Muscle of back (tissue), 3 donors: ENCODE measurements at regions not wholly inside any gene's neighbourhood (a gene's known extent, or its start where the extent isn't known, plus 50 kb on each side); places are given as distances from the start of the nearest gene placed in this dataset.

Source experiments
- DNase-seq, 3 donors: peaks; one replicate each; pipeline versions ENCODE4 v3.0.0 to v3.0.0-alpha.2; 2013

DNA sequence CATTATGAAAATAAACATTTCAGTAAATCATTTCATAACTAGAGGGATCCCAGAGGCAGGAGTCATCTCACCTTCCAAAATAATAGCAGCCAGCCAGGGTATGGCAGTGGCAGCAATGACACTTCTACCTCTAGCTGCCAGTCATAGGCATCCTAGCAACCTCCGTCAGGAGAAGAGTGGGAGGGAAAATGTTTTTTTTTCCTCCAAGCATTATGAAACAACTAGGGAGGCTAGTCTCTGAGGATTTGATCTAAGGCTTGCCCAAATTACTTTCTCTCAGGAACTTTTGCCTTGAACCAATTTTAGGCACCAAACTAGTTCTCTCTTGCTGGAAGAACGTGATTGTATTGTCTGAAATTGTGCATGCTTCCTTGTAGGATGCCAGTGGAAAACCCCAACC lies 208.7 kb upstream of the PREP start:
- no peak for DNase-seq

DNA sequence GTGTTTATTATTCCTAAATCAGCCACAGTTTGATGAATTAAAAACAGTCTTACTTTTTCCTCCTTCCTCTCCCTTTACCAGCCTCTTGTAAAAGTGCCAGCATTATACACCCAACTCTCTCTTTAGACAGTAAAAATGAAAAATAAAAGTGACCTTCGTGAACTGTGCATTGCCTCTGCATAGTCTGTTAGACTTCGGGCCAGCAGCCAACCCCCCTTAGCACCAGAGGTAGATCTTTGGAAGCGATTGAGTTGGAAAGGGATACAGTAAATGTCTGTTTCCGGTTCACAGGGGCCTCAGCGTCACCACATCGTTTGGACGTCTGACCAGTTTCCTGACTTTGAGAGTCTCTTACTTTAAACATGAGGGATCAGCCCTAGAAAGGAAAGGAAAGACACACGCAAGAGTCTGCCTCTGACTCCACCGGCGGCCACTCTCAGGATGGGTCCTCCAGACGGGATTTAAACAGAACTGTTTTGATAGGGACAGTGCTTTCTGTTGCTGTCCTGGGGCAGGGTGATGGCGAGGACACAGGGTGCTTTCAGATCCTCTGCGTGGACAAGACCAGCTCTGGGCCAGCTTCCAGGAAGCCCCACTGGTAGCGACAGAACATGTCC lies 206.6 kb upstream of the PREP start:
- no peak for DNase-seq

DNA sequence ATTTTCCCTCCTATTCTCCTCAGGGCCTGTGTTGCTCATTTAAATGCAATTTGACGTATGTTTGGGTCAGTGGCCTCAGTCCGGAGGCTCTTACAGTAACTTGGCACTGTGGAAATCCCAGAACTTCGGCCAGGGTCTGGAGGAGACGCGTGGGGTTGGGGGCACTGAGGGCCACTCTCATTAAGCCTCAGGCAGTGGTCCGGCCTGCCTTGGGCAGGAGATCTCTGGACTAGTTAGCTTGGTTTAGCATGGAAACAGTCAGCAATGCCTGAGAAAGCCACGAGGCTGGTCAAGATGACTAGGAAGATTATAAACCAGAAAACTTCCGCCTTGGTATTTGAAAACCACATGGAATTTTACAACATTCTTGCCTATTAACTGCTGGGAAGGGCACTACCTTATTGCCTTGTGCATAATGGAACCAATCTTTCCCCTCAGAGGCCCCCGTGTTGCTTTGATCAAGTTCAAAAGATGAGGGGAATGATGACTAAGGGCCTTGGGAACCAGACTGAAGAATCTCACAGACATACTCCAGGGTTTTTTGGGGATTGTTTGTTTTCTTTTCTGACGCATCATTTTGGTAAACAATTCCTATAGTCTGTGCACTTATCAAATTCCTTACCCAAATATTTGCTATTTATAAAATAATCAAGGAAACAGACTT lies 206.0 kb upstream of the PREP start:
- DNase-seq: peak in 1 of 3 donors; percentile 93

DNA sequence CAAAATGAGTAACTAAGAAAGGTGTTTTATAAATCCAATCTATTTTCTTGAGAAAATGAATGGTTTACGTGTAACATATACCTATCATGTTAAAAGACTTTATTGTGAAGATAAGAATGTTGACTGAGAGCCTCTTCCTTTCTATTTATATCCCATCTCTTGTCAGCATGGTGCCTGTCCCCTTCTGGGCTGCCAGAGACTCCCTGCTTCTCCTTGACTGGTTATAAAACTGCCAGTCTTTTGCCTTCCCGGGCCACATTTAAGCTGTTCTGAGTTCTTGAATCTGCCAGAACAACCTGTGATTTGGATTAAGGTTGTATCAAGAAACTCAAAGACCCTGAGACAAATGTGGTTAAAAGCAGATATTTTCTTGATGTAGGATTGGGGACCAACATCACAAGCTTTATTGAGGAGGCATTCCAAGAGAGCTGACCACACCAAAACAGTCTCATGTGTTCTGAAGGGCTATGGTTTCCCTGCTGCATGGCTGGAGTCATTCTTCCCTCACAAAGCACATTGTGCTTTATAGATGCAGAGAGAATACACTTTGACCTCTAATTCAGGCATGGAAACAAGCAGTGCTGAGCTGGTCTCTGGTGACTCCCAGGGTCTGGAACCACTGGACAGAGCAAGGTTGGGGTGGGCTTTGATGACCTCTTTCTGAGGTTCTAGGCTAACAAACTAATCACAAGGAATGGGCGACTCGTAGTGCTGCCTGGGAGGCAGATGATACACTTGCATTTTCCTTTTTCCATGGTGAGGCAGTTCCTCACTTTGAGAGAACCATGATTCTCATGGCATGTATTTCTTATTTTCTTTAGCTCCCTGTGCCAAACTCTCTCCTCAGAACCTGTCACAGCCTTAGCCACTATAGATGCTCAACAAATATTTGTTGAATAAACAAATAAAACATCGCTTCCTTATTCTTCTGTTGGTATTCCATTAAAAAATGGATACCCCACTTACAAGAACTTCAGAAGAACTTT lies 205.0 kb upstream of the PREP start:
- DNase-seq: no peak

DNA sequence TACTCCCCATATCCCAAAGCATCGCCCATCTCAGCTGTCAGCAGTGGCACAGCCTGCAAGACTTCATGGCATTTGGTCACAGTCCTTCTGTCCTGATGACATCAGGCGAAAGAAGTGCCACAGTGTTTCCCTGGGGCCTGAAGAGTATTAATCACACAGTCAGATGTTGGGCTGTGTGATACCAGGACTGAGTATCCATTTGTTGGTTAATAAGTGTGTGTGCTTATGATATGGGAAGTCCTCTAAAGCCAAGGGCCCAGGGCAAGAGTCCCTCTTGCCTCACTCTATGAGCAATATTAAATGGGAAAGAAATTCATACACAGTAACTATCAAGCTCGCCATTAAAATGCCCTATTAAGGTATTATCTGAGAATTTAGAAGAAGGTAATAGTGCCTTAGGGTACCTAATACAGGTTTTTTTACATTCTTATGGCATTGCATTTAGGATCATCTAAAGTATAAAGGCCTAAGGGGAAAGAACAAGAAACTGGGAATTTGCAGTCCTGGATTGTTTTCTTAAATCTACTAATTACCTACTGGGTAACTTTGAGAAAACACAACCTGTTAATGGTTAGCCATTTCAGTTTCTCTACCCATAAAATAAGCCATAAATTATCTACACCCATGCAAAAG lies 204.1 kb upstream of the PREP start:
- no peak for DNase-seq

DNA sequence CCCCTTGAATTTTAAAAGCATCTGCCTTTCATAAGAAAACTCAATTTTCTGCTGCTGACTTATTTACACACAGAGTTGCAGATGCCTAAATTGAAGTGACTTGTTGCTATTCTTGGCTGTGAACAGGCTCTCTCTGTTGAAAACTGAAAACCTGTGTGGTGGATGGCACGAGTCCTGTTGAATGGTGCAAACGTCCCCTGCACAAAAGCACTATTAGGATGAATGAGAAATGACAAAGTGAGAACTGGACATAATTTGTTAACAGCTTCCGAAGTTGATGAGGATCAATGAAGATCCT lies 201.7 kb upstream of the PREP start:
- DNase-seq: no peak

DNA sequence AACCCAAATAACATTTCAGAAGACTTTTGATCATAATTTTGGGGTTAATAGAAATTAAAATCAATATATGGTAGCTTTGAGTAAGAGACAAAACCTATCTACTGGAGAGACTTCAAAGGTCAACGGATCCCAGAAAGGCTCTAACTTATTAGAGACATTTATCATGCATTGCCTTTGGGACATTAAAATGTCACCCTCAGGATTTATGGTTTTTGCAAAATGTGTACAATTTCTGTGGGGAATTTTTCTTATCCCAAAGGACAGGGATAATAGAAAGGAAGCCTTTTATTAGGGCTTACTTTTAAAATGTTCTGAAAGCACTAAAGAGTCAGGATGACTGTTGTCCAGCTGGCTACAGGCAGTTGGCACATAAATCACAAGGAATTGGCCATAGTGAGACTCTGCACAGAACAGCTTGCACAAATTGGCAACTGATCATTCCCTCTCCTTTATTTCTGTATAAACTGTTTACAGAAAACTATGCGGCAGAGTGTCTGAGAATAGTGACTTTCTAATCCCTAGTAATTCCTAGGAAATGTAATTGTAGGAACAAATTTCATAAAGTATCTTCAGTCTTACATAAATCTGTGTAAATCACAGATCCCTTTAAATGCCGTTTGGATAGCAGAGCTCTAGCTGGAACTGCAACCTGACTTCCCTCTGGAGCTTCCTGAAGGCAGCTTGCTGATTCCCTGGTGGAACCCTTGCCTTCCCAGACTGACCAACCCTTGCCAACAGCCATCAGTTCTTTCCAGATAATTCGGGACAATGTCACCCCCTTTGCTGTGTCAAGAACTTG lies 201.1 kb upstream of the PREP start:
- DNase-seq: peak; percentile 73 to 90 (median 87)

DNA sequence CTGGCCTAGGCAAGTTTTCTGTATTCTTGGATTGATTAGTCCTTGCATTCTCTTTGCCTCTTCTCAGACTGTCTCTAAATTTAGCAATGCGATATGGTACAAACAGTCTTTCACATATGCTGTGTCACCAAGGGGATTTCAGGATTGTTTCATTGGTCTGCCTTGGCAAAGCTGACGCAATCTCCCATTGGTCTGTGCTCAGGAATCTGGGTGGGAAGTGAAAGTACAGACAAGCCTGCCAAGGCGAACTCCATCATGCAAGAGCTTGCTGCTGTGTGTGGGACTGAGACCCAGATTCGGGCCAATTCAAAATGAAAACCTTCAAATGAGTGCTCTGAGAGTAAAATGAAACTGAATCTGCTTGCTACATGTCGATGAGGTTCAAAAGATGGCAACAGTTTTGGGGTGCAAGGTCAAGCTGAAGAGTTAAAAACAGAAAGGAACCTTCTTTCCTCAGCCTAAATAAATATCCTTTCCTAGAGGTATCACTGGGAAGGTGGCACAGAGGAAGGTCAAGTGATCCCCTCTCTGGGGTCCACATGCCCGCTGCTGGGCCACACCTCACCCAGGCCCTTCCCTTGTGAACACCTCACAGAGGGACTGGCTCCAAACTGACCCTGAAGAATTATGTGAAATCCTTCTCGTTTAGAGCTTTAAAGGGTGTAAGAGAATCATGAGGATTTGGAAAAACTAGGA lies 198.8 kb upstream of the PREP start:
- DNase-seq: peak; percentile 81 to 92 (median 91)

DNA sequence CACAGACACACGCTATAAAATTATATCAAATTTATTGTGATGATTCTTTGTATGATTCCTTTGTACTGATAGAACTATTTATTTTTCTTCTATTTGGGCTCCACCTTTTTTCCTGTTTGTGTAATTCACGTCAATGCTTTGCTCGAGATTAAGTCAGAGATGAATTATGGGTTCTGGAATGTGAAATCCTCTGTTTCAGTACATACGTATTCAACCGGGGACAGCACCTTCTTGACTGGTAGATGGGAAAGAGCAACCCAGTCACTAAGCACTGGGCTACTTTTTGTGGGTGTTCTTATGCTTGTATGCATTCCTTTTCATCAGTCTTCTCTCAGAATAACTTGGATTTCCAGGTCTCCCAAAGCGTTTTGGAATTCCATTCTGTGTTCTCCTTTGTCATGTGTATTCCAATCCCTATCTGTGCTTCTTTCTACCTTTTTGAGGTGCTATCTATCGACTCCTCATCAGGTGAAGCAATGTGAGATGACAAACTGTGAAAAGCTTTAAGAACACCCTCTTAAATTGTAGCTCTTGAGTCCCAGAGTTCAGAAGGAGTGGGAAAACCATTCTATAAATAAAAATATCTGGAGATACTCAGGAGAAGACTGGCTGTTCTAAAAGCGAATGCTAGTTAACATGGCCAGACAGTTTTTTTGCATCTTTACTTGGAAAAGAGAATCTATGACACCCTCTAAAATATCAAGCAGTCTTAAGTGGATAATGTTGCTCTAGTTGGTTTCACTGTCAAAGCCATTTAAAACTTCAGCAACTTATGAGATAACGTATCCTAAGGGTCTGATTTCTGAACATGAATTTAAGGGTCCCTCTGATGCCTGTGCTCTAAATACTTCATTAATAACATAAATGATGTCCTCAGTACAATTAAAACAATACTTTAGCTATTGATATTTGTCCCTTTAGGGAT lies 197.7 kb upstream of the PREP start:
- DNase-seq: no peak

DNA sequence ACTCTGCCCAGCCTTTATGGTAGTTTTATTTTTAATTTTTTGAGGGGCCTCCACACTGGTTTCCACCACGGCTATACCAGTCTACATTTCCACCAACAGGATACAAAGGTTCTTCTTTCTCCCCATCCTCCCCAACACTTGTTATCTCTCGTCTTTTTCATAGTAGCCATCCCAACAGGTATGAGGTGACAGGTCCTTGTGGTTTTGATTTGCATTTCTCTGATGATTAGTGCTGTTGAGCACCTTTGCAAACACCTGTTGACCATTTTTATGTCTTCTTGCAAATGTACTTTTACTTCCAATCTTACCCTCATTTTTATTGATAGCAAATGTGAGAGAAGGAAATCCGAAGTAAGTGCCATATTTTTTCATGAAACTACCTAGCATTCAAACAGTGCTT lies 195.4 kb upstream of the PREP start:
- no peak for DNase-seq

DNA sequence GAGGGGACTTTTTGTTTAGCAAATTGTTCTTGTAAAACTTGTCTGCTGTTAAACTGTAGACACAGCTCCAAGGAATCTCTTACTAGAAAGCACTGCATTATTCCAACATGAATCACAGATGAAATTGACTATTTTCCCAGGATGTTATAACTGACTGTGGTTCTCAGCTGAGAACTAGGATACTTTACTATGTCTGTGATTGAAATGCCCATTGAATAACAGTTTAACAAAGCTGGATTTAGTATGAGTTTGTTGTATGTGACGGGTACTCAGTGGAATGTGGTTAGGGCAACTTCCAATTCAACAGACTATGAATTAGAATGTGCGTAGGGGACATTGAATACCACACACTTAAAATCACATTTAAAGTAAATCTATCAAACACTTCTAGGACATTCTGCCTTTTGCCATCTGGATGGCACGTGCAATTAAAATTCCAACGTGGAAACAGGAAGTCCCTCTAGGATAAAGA lies 193.4 kb upstream of the PREP start:
- DNase-seq: peak; percentile 25 to 92 (median 49)

DNA sequence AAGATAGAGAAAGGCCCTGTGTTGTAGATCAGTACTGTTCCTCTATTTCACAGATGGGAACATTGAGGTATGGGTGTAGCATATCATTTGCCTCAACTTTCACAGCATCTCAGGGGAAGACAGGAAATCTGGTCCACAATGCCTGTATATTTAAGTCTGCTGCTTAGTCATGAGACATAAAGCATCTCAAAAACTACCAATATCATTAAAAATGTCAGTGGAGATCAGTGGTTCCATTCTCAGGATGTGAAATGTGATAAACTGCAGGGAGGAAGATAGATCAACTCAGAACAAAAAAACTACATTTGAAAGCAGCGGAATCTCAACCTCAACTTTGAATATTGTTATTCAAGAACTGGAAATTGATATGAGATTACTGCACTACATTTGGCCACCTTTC lies 192.9 kb upstream of the PREP start:
- DNase-seq: no peak

DNA sequence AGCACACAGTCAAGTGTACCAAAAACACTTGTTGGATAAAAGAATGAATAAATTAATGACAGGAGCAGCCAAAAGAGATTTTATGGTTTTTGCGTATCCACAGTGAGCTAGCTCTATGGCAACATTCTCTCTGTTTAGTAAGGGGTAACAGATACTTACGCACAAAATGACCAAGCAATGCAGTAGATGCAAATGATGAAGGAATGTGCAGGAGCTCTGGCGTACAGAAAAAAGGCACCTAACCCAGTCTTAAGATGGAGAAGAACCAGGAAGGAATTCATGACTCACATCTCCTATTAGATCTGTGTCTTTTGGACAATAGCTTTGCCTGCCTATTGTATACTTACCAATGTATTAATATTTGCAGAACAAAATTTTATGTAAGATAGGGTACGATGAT lies 191.9 kb upstream of the PREP start:
- no peak for DNase-seq

DNA sequence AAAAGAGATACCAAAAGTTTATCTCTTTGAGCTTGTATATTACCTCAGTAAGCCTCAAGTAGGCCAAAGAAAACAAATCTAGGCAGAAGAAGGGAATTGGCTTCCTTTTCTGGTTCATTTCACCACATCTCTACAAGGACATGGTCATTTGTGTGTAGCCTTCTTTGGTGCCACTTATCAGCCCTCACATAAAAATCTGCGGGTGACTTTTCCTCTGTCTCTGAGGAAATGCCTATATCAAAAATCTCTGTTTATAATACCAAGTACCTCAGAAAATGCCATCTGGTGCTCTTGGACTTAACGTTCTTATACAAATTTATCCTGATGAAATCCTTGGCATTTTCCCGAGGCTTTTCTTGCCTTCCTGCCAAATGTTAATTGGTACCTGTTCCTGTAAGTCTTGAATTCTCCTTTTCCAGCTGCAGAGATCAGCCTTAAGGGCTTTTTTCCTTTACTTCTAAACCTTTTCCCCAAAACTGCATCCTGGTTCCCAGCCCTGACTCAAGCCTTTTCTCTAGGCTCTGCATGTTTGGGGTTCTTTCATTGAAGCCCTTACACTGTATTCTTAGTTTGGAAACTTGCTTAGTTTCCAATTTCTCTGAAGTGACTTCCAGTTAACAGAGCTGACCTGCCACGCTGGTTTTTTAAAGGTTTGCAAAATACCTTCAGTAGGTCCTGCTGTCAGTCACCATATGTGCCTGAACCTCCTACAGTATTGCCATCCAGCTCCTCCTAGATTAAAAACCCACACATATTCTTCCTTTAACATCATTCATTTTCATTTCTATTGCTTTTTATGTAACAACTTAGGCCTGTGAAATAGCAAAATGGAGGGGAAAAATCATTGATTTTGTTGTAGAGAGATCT lies 191.2 kb upstream of the PREP start:
- DNase-seq: no peak

DNA sequence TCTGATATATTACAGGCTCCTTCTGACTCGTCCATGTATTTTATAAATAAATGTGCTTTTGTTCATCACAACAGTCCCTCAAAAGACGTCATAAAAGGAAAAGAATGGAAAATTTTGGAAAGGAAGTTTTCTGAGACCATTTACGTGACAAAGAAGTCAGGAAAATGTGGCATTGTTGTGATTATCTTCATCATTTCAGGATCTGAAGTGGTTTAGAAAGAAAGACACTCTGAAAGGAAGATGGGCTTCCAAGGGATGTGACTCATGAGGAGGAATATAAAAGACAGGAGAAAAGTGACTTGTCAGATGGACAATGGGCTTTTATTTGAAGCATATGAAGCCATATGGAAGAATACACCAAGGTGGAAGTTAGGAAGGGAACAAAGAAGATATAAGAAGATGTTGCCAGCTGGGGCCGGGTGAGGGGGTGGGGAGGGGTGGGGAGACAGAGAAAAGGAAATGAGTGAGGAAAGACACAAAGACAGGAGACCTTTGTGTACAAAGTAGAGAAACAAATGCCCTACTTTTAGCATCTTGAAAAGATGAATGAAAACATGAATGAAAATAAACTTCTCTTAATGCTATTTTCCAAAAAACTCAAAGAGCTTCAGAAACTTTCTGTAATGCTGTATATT lies 190.3 kb upstream of the PREP start:
- DNase-seq: no peak

DNA sequence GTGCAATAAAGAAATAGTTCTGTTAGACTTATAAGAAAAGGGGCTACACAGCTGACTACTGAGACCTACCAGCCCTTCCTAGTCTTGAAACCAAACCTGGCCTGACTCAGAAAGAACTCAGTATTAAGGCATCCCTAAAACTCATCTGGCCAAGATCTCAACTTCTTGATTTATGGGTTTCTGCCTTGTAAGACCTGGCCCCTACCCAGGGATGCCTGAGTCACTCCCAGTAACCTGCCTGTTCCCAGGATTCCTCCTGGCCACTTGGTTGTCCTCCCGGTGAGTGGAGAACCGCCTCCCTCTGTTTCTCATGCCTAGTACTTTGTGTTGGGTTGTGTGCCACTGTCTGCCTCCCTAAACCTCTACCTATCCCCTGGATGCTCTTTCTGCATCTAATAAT lies 189.4 kb upstream of the PREP start:
- DNase-seq: peak in 1 of 3 donors; percentile 78

DNA sequence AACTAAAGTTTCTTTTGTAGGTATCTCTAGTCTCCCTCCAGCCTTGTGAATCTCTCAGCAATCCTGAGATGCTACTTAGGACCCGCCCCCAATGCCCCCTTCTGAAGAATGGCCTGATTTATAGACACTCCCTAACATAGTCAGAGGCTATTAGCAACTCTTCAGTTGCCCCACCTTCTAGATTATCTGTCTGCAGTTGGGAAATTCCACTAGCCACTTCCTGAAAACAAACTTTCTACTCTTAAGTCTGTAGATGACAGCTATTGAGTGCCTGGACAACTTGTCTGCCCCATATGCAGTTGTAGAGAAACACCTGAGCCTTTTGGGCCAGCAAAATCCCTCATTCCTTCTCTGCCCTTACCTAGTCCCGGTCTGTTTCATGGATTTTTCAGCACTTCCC lies 188.2 kb upstream of the PREP start:
- no peak for DNase-seq

DNA sequence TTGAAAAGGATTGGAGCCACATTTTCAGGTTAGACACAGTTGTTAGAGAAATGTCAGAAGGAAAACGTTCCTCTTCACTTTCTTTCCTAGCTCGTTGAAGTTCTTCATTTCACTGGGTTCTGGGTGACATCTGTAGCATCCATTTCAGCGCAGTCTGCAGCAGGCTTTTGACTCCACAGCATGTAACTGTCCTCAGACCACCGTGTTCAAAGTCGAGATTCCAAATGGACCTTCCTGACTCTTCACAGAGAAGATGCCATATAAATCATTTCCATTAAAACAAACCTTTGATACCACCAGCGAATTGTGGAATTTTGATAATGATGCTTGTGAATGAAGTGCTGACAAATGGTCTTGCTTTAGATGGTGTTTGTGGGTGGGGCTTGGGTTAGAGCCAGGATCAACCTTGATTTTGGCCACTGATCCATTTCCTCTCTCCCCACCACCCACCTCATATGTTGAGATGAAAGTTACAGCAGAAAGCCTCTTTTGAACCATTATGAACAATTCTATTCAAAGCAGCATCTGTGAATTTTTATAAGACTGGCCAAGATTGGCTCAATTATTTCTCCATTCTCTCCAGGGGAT lies 185.3 kb upstream of the PREP start:
- DNase-seq: no peak
